DND-41 (cell line): ENCODE measurements at regions not wholly inside any gene's neighbourhood (a gene's known extent, or its start where the extent isn't known, plus 50 kb on each side); places are given as distances from the start of the nearest gene placed in this dataset.

Source experiments
- ATAC-seq: fragments of 200-7000 bp; cut with Tn5 transposase; 3 replicates; pipeline ENCODE4 v1.9.1; 2021; ENCODE audit warnings: low read depth; ENCODE audit not compliant: insufficient read depth
- DNase-seq: peaks from one replicate; pipeline ENCODE4 v3.0.0-alpha.2; 2020
- H2AFZ ChIP-seq: 2 replicates; pipeline ENCODE4 v1.6.0; 2012; ENCODE audit warnings: low read depth, low read length
- H3K27ac ChIP-seq: 2 replicates; pipeline ENCODE4 v1.5.1; 2012; ENCODE audit warnings: low read length, inconsistent platforms
- H3K27me3 ChIP-seq: fragments of 200-600 bp; sonication (generic); 2 replicates; pipeline ENCODE4 v1.6.0; 2012; ENCODE audit warnings: low read length, mild to moderate bottlenecking, inconsistent platforms; ENCODE audit not compliant: insufficient read depth, poor library complexity
- H3K36me3 ChIP-seq: 2 replicates; pipeline ENCODE4 v1.5.1; 2012; ENCODE audit warnings: low read length, inconsistent platforms; ENCODE audit not compliant: insufficient read depth
- H3K4me1 ChIP-seq: 2 replicates; pipeline ENCODE4 v1.5.1; 2012; ENCODE audit warnings: mild to moderate bottlenecking, low read length; ENCODE audit not compliant: insufficient read depth
- H3K4me2 ChIP-seq: 2 replicates; pipeline ENCODE4 v1.6.0; 2012; ENCODE audit warnings: mild to moderate bottlenecking, moderate library complexity, low read length, inconsistent platforms; ENCODE audit not compliant: insufficient read depth
- H3K4me3 ChIP-seq, 2 experiments: fragments of 200-600 bp in 1 of 2; shearing (Covaris generic) in 1 of 2; 2 replicates each; pipeline ENCODE4 v1.5.1; 2012 to 2016; ENCODE audit warnings: inconsistent platforms in 2 of 2, low read length in 2 of 2, mild to moderate bottlenecking in 2 of 2, low read depth in 1 of 2, moderate library complexity in 1 of 2
- H3K79me2 ChIP-seq: 2 replicates; pipeline ENCODE4 v1.6.0; 2012; ENCODE audit warnings: low read length, inconsistent platforms; ENCODE audit not compliant: insufficient read depth
- H3K9ac ChIP-seq: 2 replicates; pipeline ENCODE4 v1.6.0; 2012; ENCODE audit warnings: low read depth, mild to moderate bottlenecking, inconsistent platforms, low read length, moderate library complexity
- H3K9me3 ChIP-seq: 2 replicates; pipeline ENCODE4 v1.5.1; 2012; ENCODE audit warnings: low read length, moderate library complexity, mild to moderate bottlenecking, inconsistent platforms; ENCODE audit not compliant: insufficient read depth, severe bottlenecking
- H4K20me1 ChIP-seq: 2 replicates; pipeline ENCODE4 v1.6.0; 2012; ENCODE audit warnings: low read length; ENCODE audit not compliant: insufficient read depth
- CTCF ChIP-seq: IDR thresholded peaks from 2 replicates; pipeline ENCODE4 v1.5.1; 2012; ENCODE audit warnings: borderline replicate concordance, low read length, moderate library complexity, mild to moderate bottlenecking; ENCODE audit not compliant: poor library complexity, severe bottlenecking; ENCODE audit errors: extremely low read depth
- EZH2 ChIP-seq: IDR thresholded peaks from 3 replicates; pipeline ENCODE4 v1.6.1; 2012; ENCODE audit warnings: borderline replicate concordance, low read depth, mild to moderate bottlenecking, moderate library complexity, low read length, inconsistent platforms; ENCODE audit not compliant: severe bottlenecking

- H3K9me3 ChIP-seq = no peaks in the 10 kb centered on the region
- no peaks in the 10 kb centered on the region for H3K36me3 ChIP-seq
- no peak for TF ChIP-seq EZH2
- no peak for TF ChIP-seq CTCF
- H3K4me1 ChIP-seq = peaks cover 2% of the 10 kb centered on the region; the same call in 1 of the 2 replicates
- H3K9ac ChIP-seq = no peak overlapping the region
- no peaks in the 10 kb centered on the region for H4K20me1 ChIP-seq
- no peak overlapping the region for H3K4me2 ChIP-seq
- H2AFZ ChIP-seq = no peak overlapping the region
- H3K27me3 ChIP-seq = peaks cover 4% of the 10 kb centered on the region
- DNase-seq (no peak), ATAC-seq (no peak)
- H3K27ac ChIP-seq = no peak overlapping the region
- no peak overlapping the region for H3K4me3 ChIP-seq
- no peaks in the 10 kb centered on the region for H3K79me2 ChIP-seq
Observed at GRCh38 chr5:147167529-147167928, 67.3 kb upstream of the STK32A start.

- H3K4me1 ChIP-seq = peaks cover 2% of the 10 kb centered on the region; the same call in 1 of the 2 replicates
- ATAC-seq (no peak), DNase-seq (no peak)
- no peak for TF ChIP-seq CTCF
- TF ChIP-seq EZH2 = no peak
- H3K36me3 ChIP-seq = no peaks in the 10 kb centered on the region
- no peak overlapping the region for H3K9ac ChIP-seq
- H3K27me3 ChIP-seq = peaks cover 4% of the 10 kb centered on the region
- no peak overlapping the region for H2AFZ ChIP-seq
- no peak overlapping the region for H3K4me2 ChIP-seq
- H3K27ac ChIP-seq = no peak overlapping the region
- no peak overlapping the region for H3K4me3 ChIP-seq
- no peaks in the 10 kb centered on the region for H4K20me1 ChIP-seq
- no peaks in the 10 kb centered on the region for H3K9me3 ChIP-seq
- H3K79me2 ChIP-seq = no peaks in the 10 kb centered on the region
Observed at GRCh38 chr5:147168578-147169327, 66.1 kb upstream of the STK32A start.

- Histone ChIP-seq H3K27ac (no peak overlapping the region), H3K9me3 (no peaks in the 10 kb centered on the region), H3K4me2 (no peak overlapping the region), H3K27me3 (peaks cover 4% of the 10 kb centered on the region), H3K4me1 (peaks cover 2% of the 10 kb centered on the region; the same call in 1 of the 2 replicates), H3K79me2 (no peaks in the 10 kb centered on the region), H4K20me1 (no peaks in the 10 kb centered on the region), H3K36me3 (no peaks in the 10 kb centered on the region), H3K9ac (no peak overlapping the region), H2AFZ (no peak overlapping the region), H3K4me3 (no peak overlapping the region)
- ATAC-seq = no peak
- TF ChIP-seq CTCF = no peak
- no peak for TF ChIP-seq EZH2
- no peak for DNase-seq
Observed at GRCh38 chr5:147169399-147169798, 65.4 kb upstream of the STK32A start.
